IPS DF 19.7 (cell line): ENCODE measurements at regions not wholly inside any gene's neighbourhood (a gene's known extent, or its start where the extent isn't known, plus 50 kb on each side); places are given as distances from the start of the nearest gene placed in this dataset.
A peak's percentile ranks its signal among the peaks of the same experiment; 100 is the strongest.

Source experiments
- DNase-seq: peaks from one replicate; pipeline ENCODE4 v3.0.0-alpha.2; 2013; ENCODE audit warnings: low read depth, low spot score

- no peak for DNase-seq
These were observed 664.2 kb upstream of the SLC10A2 start for GRCh38 chr13:103730407-103730806.

DNA sequence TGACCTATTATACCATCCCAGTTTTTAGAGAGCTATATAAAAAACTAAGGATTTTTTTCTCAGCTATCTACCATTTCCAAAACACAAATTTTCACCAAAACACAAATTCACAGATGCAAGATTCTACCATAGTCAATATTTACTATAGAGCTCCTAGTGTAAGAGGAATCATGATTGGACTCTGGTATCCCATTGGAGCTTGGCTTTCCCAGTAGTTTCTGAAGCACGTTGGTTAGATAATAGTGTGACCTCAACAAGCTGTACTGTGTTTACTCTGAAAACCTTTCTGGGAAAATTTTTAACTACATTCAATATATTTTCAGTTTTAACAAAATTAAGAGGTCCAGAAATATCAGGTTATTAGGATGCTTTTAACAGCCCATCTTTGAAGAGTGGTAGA, 660.6 kb upstream of the SLC10A2 start:
- no peak for DNase-seq

GRCh38 chr13:103716718-103717117, 650.5 kb upstream of the SLC10A2 start:
- no peak for DNase-seq

- no peak for DNase-seq
These were observed 649.1 kb upstream of the SLC10A2 start for GRCh38 chr13:103715335-103715734.

GRCh38 chr13:103703246-103703645, 637.0 kb upstream of the SLC10A2 start:
- DNase-seq, result no peak

- no peak for DNase-seq
These were observed 631.8 kb upstream of the SLC10A2 start for GRCh38 chr13:103698000-103698399.

DNA sequence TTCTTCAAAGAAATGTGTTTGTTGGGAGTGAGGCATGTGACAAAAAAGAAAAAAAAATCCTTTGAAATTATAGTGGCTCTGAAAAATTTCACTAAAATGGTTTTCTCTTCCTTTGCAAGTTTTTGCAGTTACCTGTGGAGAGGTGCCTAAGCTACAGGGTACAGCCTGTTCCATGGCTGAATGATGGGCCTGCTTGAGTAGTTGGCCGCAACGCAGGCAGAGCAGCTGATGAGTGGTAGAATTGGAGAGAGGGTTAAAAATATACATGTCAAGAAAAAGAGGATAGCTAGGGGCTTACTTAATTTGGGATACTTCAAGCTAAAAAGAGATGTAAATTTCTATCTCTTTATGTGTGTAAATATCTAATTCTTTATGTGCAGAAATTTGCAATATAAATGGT, 629.1 kb upstream of the SLC10A2 start:
- DNase-seq, result no peak

GRCh38 chr13:103694471-103694870, 628.3 kb upstream of the SLC10A2 start:
- DNase-seq, result no peak

DNA sequence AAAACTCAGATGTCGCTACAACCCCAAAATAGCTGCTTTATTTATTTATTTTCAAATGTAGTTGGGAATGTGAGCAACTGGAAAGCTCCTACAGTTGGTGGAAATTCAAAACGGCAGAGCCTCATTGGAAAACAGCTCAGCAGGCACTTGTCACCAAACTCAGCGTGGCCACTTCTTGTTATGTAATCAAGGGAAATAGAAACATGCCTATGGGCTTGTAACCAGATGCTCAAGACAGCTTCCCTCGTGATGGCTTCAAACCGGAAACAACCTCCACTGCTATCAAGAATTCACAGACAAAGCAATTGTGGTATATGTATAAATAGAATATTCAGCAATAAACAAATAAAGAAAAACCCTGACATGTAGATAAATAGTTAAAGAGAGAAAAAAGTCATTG, 627.8 kb upstream of the SLC10A2 start:
- peak; percentile 5 for DNase-seq

- no peak for DNase-seq
These were observed 626.2 kb upstream of the SLC10A2 start for GRCh38 chr13:103692442-103692841.

DNA sequence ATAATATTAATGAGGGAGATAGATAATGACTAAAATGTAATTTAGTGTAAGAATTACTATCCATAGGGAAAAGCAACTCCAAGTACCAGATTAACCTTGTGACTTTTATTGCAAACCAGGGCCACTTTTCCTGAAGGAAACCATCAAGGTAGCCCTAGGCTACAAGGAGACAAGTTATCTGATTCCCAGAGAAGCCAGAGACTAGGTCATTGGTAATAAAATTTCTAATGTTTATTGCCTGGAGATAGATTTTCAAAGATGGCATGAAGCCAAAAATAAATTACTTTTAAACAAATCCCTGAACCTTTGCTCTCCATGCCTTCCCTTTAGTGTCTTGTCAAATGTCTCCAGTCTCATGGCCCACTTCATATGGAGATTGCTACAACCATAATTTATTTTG, 610.1 kb upstream of the SLC10A2 start:
- no peak for DNase-seq

DNA sequence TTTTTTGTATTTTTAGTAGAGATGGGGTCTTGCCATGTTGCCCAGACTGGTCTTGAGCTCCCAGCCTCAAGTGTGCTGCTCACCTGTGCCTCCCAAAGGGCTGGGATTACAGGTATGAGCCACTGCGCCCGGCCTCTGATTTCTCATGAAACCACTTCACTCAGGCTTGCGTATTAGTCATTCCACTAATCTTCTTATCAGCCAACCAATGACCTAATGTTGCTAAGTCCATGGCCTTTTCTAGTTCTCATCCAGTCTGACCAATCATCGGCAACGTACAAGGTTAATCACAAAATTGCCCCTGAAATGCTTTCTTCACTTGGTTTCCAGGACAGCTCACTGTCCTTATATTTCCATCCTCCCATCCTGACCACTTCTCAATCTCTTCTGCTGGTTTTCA, 605.3 kb upstream of the SLC10A2 start:
- no peak for DNase-seq

DNA sequence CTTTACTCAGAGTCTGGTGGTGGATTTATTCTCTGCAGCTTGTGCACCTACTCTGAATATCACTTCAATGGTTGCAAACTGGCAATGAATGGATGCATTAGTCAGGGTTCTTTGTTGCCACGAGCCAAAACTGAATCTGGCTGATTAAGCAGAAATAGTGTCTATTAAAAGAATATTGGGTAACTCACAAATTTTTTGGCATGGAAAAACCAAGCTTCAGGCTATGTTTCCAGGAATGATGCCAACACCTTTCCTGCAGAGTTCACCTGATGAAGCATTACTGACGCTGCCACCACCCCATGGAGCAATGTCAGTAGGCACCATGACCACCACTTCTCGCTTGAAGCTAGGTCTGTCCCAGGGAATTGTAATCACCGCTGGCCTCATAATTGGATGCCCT, 597.8 kb upstream of the SLC10A2 start:
- no peak for DNase-seq

DNA sequence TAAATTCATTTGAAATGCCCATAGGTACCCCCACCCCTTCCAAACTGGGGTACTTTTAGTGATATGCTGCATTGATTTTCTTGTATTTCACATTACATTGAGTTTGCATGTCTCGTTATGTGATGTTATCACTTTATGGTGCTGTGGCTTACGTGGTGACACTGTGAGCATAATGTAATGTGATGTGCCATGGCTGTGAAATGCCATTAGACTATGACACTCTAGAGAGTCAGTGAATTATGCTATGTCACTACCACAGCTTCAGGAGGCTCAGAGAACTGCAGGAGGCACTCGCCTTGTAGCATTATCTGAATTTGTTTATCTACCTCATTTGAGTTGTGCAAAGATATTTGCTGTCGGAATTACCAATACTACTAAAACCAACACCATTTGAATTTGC, 590.1 kb upstream of the SLC10A2 start:
- DNase-seq, result no peak

DNA sequence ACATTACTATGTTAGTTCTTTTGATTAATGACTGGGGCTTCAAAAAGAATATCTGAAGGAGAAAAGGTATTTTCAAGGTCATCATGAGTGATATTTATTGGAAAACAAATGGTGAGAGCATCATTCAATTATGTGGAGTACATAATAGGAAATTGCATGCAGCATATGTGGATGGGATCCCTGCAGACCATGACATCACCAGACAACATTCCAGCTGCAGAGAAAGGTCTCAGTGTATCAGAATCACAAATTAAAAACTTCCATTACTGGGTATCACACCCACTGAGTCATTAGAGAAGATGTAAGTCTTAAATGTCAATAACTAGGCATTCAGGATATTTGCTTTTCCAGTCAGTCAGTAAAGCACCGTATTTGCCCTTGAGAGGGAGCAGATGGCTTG, 574.4 kb upstream of the SLC10A2 start:
- no peak for DNase-seq

GRCh38 chr13:103639326-103639725, 573.1 kb upstream of the SLC10A2 start:
- DNase-seq, result no peak

DNA sequence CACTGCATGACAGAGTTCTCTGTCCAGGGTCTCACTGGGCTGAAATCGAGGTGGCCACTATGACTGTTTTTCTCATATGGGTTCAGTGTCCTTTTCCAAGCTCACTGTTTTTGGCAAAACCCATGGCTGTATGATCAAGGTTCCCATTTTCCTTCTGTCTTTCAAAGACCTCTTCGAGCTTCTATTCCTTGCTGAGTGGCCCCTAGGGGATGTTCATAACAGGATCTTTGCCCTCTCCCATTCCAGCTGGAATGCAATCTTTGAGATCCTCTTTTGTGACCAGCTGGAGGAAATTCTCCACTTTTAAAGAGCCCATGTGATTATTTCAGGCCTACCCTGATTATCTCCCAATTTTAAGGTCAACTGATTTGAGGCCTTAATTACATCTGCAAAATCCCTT, 572.5 kb upstream of the SLC10A2 start:
- no peak for DNase-seq

DNA sequence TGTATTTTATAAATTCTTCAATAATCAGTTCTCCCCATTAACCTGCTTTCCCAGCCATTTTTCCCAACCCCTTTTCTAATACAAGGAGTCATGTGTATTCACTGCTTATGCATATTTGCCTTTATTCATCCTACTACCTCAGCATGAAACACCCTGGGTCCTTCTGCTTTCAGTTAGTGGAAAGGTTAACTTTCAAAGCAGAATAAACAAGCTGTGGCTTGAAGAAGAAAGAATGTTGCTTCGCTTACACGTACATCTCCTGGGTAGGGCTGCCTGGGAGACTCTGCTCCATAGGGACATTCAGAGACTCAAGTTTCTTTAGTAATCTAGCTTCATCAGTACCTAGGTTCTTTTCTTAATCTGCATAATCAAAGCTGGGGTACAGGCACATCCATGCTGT, 567.8 kb upstream of the SLC10A2 start:
- no peak for DNase-seq

- no peak for DNase-seq
These were observed 559.0 kb upstream of the SLC10A2 start for GRCh38 chr13:103625194-103625593.

DNA sequence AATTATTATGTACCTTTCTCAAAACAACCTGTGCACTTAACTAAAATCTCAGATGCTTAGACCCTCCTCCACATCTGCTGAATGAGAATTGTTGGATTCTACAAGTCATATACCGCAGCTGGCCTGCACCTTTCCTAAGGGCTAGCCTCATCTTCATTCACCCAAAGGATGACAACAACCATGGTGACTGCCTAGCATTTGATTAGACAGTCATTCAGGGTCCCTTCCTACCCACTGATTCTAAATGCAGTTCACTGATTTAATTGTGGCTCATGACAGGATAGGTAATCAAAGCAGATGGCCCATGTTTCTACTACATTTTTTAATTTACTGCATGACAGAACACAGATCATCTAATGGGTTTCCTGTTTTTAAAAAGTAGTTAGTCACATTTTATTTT, 551.9 kb upstream of the SLC10A2 start:
- DNase-seq, result no peak

- DNase-seq, result no peak
These were observed 549.6 kb upstream of the SLC10A2 start for GRCh38 chr13:103615771-103616170.

DNA sequence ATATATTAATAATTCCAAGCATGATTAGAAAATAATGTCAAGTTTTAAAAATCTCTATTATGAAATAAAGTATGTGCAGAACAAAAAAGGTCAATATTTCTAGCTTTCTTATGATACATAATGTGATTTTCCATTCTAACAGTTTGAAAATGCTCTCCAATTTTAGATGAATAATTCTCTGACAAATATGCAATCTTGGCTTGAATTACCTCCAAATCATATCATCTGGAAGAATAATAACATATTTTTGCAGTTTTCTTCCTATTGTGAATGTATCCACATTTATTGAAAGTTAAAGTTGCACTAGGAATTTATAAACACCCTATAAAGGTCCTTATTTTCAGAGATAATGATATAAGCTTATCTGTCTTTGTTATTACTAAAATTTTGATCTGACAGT, 548.5 kb upstream of the SLC10A2 start:
- DNase-seq, result no peak

GRCh38 chr13:103607995-103608394, 541.8 kb upstream of the SLC10A2 start:
- no peak for DNase-seq

GRCh38 chr13:103605546-103606326, 539.5 kb upstream of the SLC10A2 start:
- no peak for DNase-seq
